GM12864 (cell line): ENCODE measurements at regions not wholly inside any gene's neighbourhood (a gene's known extent, or its start where the extent isn't known, plus 50 kb on each side); places are given as distances from the start of the nearest gene placed in this dataset.

Source experiments
- DNase-seq: peaks from one replicate; pipeline ENCODE4 v3.0.0-alpha.2; 2011; ENCODE audit warnings: low read depth
- H3K4me3 ChIP-seq: 2 replicates; pipeline ENCODE4 v1.5.1; 2011; ENCODE audit warnings: mild to moderate bottlenecking, low read depth, low read length, control low read depth
- CTCF ChIP-seq: IDR thresholded peaks from 2 replicates; pipeline ENCODE4 v1.5.1; 2011; ENCODE audit warnings: low read depth, mild to moderate bottlenecking, moderate library complexity, low read length, control low read depth, inconsistent platforms; ENCODE audit errors: missing control alignments

GRCh38 chr1:14517841-14518180 is 80.7 kb upstream of the KAZN start:
- no peak for DNase-seq
- no peak for TF ChIP-seq CTCF
- no peak overlapping the region for H3K4me3 ChIP-seq

DNA sequence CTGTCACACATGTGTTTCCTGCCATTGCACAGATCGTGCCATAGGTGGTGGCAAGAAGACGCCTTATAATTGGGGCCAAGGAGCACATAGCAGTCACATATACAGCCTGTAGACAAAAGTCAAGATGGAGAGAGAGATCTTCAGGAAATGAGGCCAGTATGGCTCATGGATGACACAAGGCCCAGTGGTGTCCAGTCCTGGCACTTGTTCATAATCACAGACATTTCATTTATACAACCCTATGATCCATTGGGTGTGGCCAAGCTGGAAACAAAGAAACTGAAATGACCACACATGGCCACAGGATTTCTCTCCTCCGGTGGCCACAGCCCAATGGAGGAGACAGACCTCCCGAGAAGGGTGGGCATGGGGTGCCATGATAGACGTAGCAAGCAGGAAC is 78.5 kb upstream of the KAZN start:
- TF ChIP-seq CTCF = no peak
- H3K4me3 ChIP-seq = no peak overlapping the region
- DNase-seq = no peak

GRCh38 chr1:14520514-14521163 is 77.8 kb upstream of the KAZN start:
- peak; percentile 30 for DNase-seq
- TF ChIP-seq CTCF = no peak
- H3K4me3 ChIP-seq = no peak overlapping the region

- no peak for TF ChIP-seq CTCF
- H3K4me3 ChIP-seq = no peak overlapping the region
- DNase-seq = no peak
These were observed 76.9 kb upstream of the KAZN start for GRCh38 chr1:14521622-14522021.

- DNase-seq = no peak
- H3K4me3 ChIP-seq = no peak overlapping the region
These were observed 76.2 kb upstream of the KAZN start for GRCh38 chr1:14522077-14522925.

DNA sequence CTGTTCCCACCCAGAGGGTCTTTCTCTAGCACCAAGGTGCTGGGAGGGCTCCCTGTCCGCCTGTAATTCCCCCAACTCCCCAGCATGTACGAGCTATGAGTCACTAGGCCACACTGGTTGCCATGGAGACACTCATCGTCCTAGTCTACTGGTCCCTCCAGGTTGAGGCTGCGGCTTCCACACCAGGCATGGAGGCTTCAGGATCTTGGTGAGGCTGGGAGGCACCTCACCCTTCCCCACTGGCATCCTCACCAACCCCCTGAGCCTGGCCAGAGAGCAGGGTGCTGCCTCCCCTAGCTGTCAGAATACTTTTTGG is 75.6 kb upstream of the KAZN start:
- H3K4me3 ChIP-seq = no peak overlapping the region
- DNase-seq = peak; percentile 38
- TF ChIP-seq CTCF = no peak

More at GRCh38 chr1:14522077-14522925, 76.2 kb upstream of the KAZN start:
- no peak for TF ChIP-seq CTCF
